EH (cell line): ENCODE measurements at regions not wholly inside any gene's neighbourhood (a gene's known extent, or its start where the extent isn't known, plus 50 kb on each side); places are given as distances from the start of the nearest gene placed in this dataset.
"Not testable (repeated sequence)": the region's sequence is repeated elsewhere in the genome, so short reads cannot be mapped to it uniquely, and the experiment has no call there.

Experiments
- DNase-seq: peaks from one replicate; pipeline ENCODE4 v3.0.0-alpha.2; 2015; ENCODE audit warnings: low read depth

DNA sequence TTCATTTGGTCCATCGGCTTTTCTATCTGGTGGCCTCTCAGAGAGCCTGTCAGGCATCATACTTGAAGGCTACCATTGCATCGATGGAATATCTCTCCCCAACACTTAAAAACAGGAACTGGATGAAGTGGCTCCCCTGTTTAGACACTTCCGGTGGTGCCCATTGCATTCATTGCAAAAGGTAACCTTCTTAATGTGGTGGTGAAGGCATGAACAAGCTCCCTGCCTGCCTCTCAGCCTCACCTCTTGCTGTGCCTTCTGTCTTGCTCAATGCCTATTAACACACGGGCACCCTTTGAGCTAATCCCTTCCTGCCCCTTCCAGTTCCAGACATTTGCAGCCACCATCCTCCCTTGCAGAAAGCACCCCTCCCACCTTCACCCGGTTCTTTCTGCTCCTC, 233.1 kb upstream of the MSX2 start:
- no peak for DNase-seq

GRCh38 chr5:174491761-174492350, 232.5 kb upstream of the MSX2 start:
- no peak for DNase-seq

GRCh38 chr5:174493530-174493929, 230.9 kb upstream of the MSX2 start:
- no peak for DNase-seq

- DNase-seq = not testable (repeated sequence)
These were observed 226.4 kb upstream of the MSX2 start for GRCh38 chr5:174497939-174498338.

DNA sequence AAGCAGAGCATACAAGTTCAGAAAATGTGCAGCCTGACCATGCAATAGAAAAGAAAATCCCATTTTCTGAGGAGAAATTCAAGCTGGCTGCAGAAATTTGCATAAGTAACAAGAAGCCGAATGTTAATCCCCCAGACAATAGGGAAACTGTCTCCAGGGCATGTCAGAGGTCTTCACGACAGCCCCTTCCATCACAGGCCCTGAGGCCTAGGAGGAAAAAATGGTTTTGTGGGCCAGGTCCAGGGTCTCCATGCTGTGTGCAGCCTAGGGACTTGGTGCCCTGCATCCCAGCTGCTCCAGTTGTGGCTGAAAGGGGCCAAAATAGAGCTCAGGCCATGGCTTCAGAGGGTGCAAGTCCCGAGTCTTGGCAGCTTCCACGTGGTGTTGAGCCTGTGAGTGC, 225.8 kb upstream of the MSX2 start:
- not testable (repeated sequence) for DNase-seq

- DNase-seq = no peak
These were observed 223.7 kb upstream of the MSX2 start for GRCh38 chr5:174500636-174501035.

DNA sequence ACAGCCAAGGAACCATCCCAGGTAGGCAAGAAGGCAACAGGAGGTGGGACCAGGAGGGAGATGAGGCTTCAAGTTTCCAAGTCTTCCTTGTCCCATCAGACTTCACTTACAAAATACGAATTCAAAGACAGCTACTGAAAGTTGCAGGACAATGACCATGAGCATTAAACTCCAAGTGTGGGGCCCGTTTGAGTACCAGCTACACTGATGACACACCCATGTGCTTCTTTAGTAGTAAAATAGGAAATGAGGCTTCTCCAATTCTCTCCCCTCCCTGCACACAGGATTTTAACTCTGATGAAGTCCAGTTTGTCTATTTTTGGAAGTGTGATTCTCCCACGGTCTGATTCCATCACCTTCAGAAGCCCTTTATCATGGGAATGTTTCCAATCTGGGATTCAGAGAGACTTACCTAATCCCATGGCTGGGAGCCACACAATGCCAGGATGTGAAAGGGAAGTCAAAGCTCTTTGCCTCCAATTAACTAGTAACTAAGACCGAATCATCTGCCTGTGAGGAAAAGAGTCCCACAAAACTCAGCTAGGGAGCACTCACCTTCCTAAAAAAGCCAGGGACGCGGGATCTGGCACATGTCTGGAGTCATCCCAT, 222.8 kb upstream of the MSX2 start:
- DNase-seq = peak; percentile 80

DNA sequence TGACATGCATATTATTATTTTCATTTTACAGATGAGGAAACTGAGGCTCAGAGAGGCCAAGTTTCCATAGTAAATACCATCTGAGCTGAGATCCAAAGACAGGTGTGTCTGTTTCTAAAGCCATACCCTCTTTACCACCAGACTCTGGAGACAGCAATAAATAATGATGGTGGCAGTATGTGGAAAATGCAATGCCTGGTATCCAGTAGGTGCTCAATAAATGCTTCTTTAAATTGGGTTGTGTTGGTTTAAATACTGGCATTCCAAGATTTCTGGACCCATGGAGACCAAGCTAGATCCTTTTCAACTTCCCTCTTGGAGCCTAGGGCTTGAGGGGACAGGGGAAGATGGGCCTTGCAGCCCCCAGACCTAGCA, 221.3 kb upstream of the MSX2 start:
- no peak for DNase-seq

DNA sequence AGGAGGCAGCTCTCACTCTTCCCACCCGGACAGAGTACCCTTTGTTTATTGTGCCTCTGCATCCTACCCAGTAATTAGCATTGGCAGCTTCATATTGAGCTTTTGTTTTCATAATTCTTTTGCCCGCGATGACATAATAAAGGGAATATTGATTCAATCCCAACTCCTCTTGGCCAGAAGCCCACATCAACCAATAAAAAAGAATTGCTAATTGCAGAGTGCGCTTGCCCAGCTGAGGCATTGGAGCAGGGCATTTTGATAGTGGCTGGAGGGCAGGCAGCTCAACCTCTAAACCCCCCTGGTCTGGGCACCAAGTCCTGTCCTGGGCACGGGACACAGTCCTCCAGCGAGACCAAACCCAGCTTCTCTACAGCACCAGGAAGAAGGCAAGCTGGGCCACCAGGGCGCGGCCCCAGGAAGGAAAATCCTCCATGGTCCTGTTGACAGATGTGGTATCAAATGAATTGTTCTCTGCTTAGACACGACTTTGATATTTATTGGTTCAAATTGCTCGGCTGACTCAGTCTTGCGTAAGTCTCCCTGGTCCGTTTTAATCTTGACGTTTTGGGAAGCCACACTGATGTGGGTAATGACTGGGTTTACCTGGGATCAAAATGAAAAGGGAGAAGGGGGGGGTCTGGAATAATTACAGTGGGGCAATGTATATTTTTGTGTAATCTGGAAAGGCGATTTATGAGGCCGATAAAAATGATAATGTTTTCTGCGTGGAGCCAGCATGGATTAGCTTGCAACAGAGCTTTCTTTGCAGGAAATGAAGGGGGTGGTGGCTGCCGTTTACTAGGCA, 220.7 kb upstream of the MSX2 start:
- peak; percentile 82 for DNase-seq

GRCh38 chr5:174504266-174504726, 220.1 kb upstream of the MSX2 start:
- DNase-seq = peak; percentile 27

- DNase-seq = peak; percentile 72
These were observed 218.8 kb upstream of the MSX2 start for GRCh38 chr5:174505621-174506020.

- DNase-seq = not testable (repeated sequence)
These were observed 213.5 kb upstream of the MSX2 start for GRCh38 chr5:174510782-174511453.

GRCh38 chr5:174511714-174512253, 212.6 kb upstream of the MSX2 start:
- DNase-seq = no peak

DNA sequence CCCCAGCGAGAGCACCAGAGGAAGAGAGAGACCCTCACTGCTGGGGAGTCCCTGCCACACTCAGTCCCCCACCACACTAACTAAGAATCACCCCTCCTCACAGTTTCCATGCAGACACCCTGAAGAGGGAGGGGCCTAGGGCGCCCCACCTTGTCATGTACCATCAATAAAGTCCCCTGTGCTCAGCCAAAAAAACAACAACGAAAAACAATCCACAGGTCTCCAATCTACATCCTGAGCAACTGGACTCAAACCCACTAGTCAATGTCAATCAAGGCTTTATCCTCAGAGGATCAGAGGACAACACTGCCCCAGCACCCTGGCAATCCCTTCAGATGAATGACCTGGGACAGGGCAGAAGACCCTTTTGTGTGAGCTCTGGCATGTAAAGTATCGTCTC, 210.1 kb upstream of the MSX2 start:
- no peak for DNase-seq

DNA sequence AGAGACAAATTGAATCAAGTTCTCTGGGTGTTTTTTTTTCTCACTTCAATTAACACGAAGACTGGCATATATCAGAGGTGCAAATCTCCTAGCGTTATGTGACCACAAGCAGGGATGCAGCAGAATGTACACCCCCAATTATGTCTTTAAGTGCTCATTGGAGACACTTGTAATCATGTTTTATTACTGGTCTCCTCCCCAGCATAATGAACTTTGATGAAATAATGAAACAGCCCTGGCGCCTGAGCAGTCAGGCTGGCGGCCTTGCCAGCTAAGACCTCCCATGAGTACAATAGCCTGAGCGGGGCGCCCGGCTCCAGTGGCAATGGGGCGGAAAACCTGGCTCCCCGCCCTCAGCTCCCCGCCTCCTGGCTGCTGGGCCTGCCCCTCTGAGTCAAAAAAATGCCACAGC, 209.4 kb upstream of the MSX2 start:
- DNase-seq = no peak

- DNase-seq = no peak
These were observed 207.6 kb upstream of the MSX2 start for GRCh38 chr5:174516741-174517140.

DNA sequence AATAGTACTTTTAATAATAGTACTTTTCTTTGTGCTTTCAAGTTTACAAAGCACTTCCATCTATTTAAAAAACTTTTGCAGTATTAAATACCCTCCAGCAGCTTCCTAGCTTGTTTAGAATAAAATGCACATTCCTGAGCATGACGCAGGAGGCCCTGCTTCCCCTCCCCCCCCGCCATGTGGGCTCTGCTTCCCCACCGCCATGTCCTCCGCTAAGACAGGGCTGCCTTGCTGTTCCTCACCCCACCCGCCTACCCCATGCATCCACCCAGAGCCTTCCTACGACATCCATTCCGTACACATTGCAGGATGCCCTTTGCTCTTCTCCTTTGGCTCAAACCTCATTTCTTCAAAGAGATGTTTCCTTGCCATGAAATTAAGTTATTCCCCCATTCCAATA, 205.9 kb upstream of the MSX2 start:
- DNase-seq = peak; percentile 46

DNA sequence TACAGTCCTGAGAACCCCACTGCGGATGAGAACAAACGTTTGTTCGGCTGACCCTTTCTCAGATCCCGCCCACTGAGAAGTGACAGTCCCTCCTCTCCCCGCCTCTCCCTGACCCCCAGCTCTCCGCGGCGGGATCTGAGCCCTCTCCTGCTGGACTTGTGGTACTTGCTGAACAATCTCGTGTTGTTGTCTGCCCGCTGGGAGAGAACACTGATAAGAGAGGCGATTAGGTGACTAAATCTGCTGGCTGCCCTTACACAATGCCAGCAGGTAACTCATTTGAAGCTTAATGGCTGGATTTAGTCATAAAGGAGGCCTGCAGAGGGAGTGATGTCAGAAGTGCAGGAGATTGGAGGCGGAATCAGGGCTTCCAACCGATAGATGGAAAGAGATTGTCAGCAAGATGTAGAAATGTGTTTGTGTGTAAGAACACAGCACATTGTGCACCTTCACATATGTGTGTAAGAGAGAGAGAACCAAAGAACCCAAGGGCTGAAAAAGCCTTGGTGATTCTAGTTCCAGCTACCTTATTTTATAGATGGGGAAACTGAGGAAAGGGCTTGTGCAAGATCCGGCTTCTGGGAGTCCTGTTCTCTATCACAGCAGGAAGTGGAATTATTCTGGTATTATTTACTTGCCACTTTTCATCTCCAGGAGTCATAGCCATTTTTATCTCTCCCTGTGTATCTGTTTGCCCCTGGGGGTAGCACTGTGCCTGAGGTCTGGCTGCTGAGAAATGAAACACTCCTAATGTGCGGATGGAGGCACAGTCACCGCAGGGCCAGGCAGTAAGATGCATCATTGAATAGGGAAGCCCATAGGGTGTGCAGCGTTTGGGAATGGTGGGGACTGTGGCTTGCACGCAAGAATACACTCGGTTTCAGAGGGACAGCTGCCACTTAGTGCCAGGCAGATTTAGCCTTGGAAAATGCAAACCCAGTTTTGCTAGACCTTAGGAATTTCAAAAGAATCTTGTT, 203.7 kb upstream of the MSX2 start:
- DNase-seq = no peak

DNA sequence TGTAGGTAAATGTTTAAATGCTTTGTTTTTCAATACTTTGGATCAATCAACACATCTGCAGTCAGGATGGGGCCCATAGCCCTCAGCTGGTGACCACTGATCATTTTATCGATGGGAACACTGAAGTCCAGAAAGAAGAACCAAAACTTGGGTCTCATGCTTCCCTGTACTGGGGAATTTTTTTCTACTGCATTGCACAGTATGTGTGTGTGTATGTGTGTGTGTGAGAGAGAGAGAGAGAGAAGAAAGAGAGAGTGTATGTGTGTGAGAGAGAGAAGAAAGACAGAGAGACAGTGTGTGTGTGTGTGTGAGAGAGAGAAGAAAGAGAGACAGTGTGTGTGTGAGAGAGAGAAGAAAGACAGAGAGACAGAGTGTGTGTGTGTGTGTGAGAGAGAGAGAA, 202.9 kb upstream of the MSX2 start:
- no peak for DNase-seq

DNA sequence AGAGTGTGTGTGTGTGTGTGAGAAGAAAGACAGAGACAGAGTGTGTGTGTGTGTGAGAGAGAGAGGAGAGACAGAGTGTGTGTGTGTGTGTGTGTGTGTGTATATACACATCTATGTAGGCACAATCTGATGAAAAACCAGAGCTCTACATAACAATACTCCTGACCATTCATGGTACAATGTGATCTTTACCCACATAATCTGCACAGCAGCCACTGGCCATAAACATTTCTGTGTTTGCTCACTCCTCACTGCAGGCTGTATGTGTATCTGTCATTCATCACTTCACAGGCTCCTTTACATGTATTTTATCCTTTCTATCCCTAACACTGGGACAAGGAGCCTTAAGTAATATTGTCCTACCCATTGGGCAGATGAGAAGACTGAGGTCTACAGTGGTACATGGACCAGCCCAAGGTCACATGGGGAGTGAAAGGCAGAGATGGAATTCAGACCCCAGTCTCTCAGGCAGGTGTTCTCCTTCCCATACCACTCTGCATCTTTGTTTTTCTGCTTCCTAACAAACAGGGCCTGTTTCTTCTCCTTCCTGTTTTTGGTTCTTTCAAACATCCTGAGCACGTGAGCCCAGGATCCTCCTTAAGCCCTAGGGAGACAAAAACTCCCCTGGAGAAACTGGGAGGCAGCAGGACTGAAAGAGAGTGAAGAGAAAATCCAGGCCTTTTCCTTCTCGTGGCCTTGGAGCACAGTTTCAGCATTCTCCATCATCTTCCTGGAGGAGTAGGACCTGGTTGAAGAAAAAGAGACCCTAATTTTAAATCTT, 201.7 kb upstream of the MSX2 start:
- DNase-seq = no peak
